ENCODE measurements at regions not wholly inside any gene's neighbourhood (a gene's known extent, or its start where the extent isn't known, plus 50 kb on each side); places are given as distances from the start of the nearest gene placed in this dataset.

GRCh38 chr2:239815671-239816070, 209.5 kb downstream of the NDUFA10 start:
- intact Hi-C loops (cut with micrococcal nuclease; ENCODE audit: unreplicated experiment) (no loop called here), in situ Hi-C loops (cut with MboI) (no loop called here)
- no peak overlapping the region for H3K27ac ChIP-seq (ENCODE audit: control insufficient read depth, insufficient read depth)
- FAIRE-seq (no peak), DNase-seq (ENCODE audit: low read depth, low spot score) (no peak), ATAC-seq (no peak)
- ChIA-PET RAD21 (ENCODE audit: unreplicated experiment) (no interaction called here), POLR2A (no interaction called here), CTCF (no interaction called here), SMC1A (ENCODE audit: uncharacterized antibody, unreplicated experiment) (no interaction called here)
- H3K27me3 ChIP-seq (replicated peaks in 1 of 2; ENCODE audit: control insufficient read depth in 2 of 2, insufficient read depth in 2 of 2, low read length in 1 of 2), result no peaks in the 10 kb centered on the region; a peak in 1 of 4 replicates
- H3K79me2 ChIP-seq (ENCODE audit: control insufficient read depth, insufficient read depth, low read length), result no peaks in the 10 kb centered on the region
- no peak overlapping the region for H3K4me3 ChIP-seq
- H3K4me2 ChIP-seq (ENCODE audit: control insufficient read depth, insufficient read depth), result no peak overlapping the region
- BruUV-seq (replicated peaks), result no TSS peak
- no peaks in the 10 kb centered on the region for H3K4me1 ChIP-seq (ENCODE audit: control insufficient read depth, insufficient read depth, low read length)
- no peaks in the 10 kb centered on the region for H3K36me3 ChIP-seq (ENCODE audit: control insufficient read depth in 2 of 2, insufficient read depth in 2 of 2, low read length in 1 of 2)
- no peaks in the 10 kb centered on the region for H4K20me1 ChIP-seq (ENCODE audit: control insufficient read depth, insufficient read depth)
- WGBS (ENCODE audit: insufficient coverage, insufficient replicate concordance, low lambda C conversion rate, missing lambda C conversion rate), result 39% methylated on average over 12 of the region's 12 CpGs
- no peak overlapping the region for H2AFZ ChIP-seq (ENCODE audit: control insufficient read depth, low read depth, low read length)
- H3K9me3 ChIP-seq (replicated peaks; ENCODE audit: control insufficient read depth, insufficient read depth, low read length), result no peaks in the 10 kb centered on the region
- H3K9ac ChIP-seq (ENCODE audit: control insufficient read depth, insufficient read depth, low read length), result no peak overlapping the region
- TF ChIP-seq SUPT20H (IDR thresholded peaks at IDR 0.05; ENCODE audit: borderline replicate concordance, control insufficient read depth, low read depth, low read length) (no peak), RCOR1 (conservative IDR thresholded peaks at IDR 0.05; ENCODE audit: low read depth, low read length) (no peak), SIX5 (IDR thresholded peaks at IDR 0.05; ENCODE audit: low read depth, low read length, severe bottlenecking) (no peak), KLF5 (IDR thresholded peaks at IDR 0.05; ENCODE audit: partially characterized antibody) (no peak), EP300 (IDR thresholded peaks at IDR 0.05; ENCODE audit: borderline replicate concordance in 1 of 2, control insufficient read depth in 1 of 2, low read depth in 2 of 2, low read length in 2 of 2) (no peak), POLR2A (IDR thresholded peaks at IDR 0.05; ENCODE audit: low read depth, low read length) (no peak), MXI1 (IDR thresholded peaks at IDR 0.05; ENCODE audit: low read depth, low read length) (no peak), BACH1 (IDR thresholded peaks at IDR 0.05; ENCODE audit: borderline replicate concordance) (no peak), MAX (IDR thresholded peaks at IDR 0.05; ENCODE audit: low read depth, low read length) (no peak), ZNF687 (IDR thresholded peaks at IDR 0.05) (no peak), CEBPZ (IDR thresholded peaks at IDR 0.05; ENCODE audit: low read depth, low read length) (no peak), USF1 (IDR thresholded peaks at IDR 0.05; ENCODE audit: borderline replicate concordance, extremely low read length, insufficient read depth, low read depth, low read length) (no peak)
- TF ChIP-seq, protein P1, sequence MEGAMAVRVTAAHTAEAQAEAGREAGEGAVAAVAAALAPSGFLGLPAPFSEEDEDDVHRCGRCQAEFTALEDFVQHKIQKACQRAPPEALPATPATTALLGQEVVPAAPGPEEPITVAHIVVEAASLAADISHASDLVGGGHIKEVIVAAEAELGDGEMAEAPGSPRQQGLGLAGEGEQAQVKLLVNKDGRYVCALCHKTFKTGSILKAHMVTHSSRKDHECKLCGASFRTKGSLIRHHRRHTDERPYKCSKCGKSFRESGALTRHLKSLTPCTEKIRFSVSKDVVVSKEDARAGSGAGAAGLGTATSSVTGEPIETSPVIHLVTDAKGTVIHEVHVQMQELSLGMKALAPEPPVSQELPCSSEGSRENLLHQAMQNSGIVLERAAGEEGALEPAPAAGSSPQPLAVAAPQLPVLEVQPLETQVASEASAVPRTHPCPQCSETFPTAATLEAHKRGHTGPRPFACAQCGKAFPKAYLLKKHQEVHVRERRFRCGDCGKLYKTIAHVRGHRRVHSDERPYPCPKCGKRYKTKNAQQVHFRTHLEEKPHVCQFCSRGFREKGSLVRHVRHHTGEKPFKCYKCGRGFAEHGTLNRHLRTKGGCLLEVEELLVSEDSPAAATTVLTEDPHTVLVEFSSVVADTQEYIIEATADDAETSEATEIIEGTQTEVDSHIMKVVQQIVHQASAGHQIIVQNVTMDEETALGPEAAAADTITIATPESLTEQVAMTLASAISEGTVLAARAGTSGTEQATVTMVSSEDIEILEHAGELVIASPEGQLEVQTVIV (IDR thresholded peaks at IDR 0.05; ENCODE audit: borderline replicate concordance, partially characterized antibody), result no peak

Measured in GM12878 (cell line).